Thoracic aorta (tissue), 2 donors: ENCODE measurements at regions not wholly inside any gene's neighbourhood (a gene's known extent, or its start where the extent isn't known, plus 50 kb on each side); places are given as distances from the start of the nearest gene placed in this dataset.

Source experiments
- ATAC-seq: fragments of 150-250 bp; one replicate; pipeline ENCODE4 v1.8.0; 2017; ENCODE audit warnings: low read depth; ENCODE audit not compliant: insufficient number of reproducible peaks, low FRiP score
- DNase-seq: peaks from one replicate; pipeline ENCODE4 v3.0.0-alpha.2; 2020; ENCODE audit warnings: low spot score
- H3K27ac ChIP-seq, 2 donors: fragments of 200-600 bp; sonication (generic); 1 replicate in 1 of 2; 2 replicates in 1 of 2; pipeline ENCODE4 v1.5.1; 2016; ENCODE audit warnings: mild to moderate bottlenecking in 2 of 2, moderate library complexity in 2 of 2
- H3K27me3 ChIP-seq: fragments of 200-600 bp; sonication (generic); replicated peaks from 2 replicates; pipeline ENCODE4 v1.6.0; 2016; ENCODE audit warnings: mild to moderate bottlenecking; ENCODE audit not compliant: insufficient read depth
- H3K36me3 ChIP-seq: fragments of 200-600 bp; sonication (generic); one replicate; pipeline ENCODE4 v1.5.1; 2016
- H3K4me1 ChIP-seq, 2 donors: fragments of 200-600 bp; sonication (generic); 1 replicate in 1 of 2; 2 replicates in 1 of 2; pipeline versions ENCODE4 v1.5.1 to v1.6.0; 2016; ENCODE audit warnings: low read depth in 2 of 2, mild to moderate bottlenecking in 1 of 2; ENCODE audit not compliant: control insufficient read depth in 1 of 2
- H3K4me3 ChIP-seq: fragments of 200-600 bp; sonication (generic); 2 replicates; pipeline ENCODE4 v1.5.1; 2016; ENCODE audit warnings: mild to moderate bottlenecking
- H3K9me3 ChIP-seq: fragments of 200-600 bp; sonication (generic); 2 replicates; pipeline ENCODE4 v1.5.1; 2016
- CTCF ChIP-seq: fragments of 200-600 bp; sonication (generic); IDR thresholded peaks from one replicate; pipeline ENCODE4 v1.5.1; 2019; ENCODE audit warnings: antibody characterized with exemption

- H3K9me3 ChIP-seq, result no peaks in the 10 kb centered on the region
- H3K4me3 ChIP-seq, result no peak overlapping the region
- no peak overlapping the region for H3K27ac ChIP-seq
- DNase-seq (no peak), ATAC-seq (no peak)
- H3K27me3 ChIP-seq, result no peaks in the 10 kb centered on the region
- peaks cover 28 to 80% of the 10 kb centered on the region in 2 donors for H3K4me1 ChIP-seq
- H3K36me3 ChIP-seq, result no peaks in the 10 kb centered on the region
- TF ChIP-seq CTCF, result no peak
These were observed 57.0 kb downstream of the NCOR2 start for GRCh38 chr12:124510301-124510970.

GRCh38 chr12:124509676-124510300 lies 57.6 kb downstream of the NCOR2 start:
- H3K27ac ChIP-seq, result peak overlapping the region in 1 of 2 donors; percentile 24
- no peak for TF ChIP-seq CTCF
- no peaks in the 10 kb centered on the region for H3K36me3 ChIP-seq
- H3K9me3 ChIP-seq, result no peaks in the 10 kb centered on the region
- no peak for DNase-seq
- no peak for ATAC-seq
- H3K4me3 ChIP-seq, result no peak overlapping the region
- H3K27me3 ChIP-seq, result no peaks in the 10 kb centered on the region
- peaks cover 28 to 78% of the 10 kb centered on the region in 2 donors for H3K4me1 ChIP-seq

GRCh38 chr12:124509300-124509675 lies 58.1 kb downstream of the NCOR2 start:
- no peaks in the 10 kb centered on the region for H3K9me3 ChIP-seq

GRCh38 chr12:124508381-124509079 lies 58.9 kb downstream of the NCOR2 start:
- no peak overlapping the region for H3K4me3 ChIP-seq
- no peak overlapping the region for H3K27ac ChIP-seq
- peaks cover 26 to 72% of the 10 kb centered on the region in 2 donors for H3K4me1 ChIP-seq
- H3K36me3 ChIP-seq, result no peaks in the 10 kb centered on the region
- TF ChIP-seq CTCF, result no peak
- no peak for ATAC-seq
- no peaks in the 10 kb centered on the region for H3K9me3 ChIP-seq
- H3K27me3 ChIP-seq, result no peaks in the 10 kb centered on the region
- no peak for DNase-seq

More at GRCh38 chr12:124509300-124509675, 58.1 kb downstream of the NCOR2 start:
- Histone ChIP-seq H3K4me1 (peaks cover 28 to 78% of the 10 kb centered on the region in 2 donors), H3K4me3 (no peak overlapping the region), H3K27ac (peak overlapping the region in 1 of 2 donors; percentile 24), H3K36me3 (no peaks in the 10 kb centered on the region), H3K27me3 (no peaks in the 10 kb centered on the region)
- ATAC-seq (no peak), DNase-seq (no peak)
- no peak for TF ChIP-seq CTCF
